Endothelial cell of umbilical vein (primary cell): ENCODE measurements at regions not wholly inside any gene's neighbourhood (a gene's known extent, or its start where the extent isn't known, plus 50 kb on each side); places are given as distances from the start of the nearest gene placed in this dataset.

Source experiments
- CTCF ChIP-seq, 2 donors: IDR thresholded peaks; 1 replicate in 1 of 2; 2 replicates in 1 of 2; pipeline ENCODE4 v1.5.1; 2011; ENCODE audit warnings: low read length in 2 of 2, mild to moderate bottlenecking in 2 of 2, moderate library complexity in 2 of 2, control low read depth in 1 of 2, inconsistent platforms in 1 of 2, low read depth in 1 of 2; ENCODE audit not compliant: insufficient read depth in 1 of 2; ENCODE audit errors: extremely low read depth in 1 of 2
- EZH2 ChIP-seq: IDR thresholded peaks from 2 replicates; pipeline ENCODE4 v1.6.1; 2012; ENCODE audit warnings: borderline replicate concordance, low read depth, mild to moderate bottlenecking, moderate library complexity, low read length, inconsistent platforms; ENCODE audit not compliant: severe bottlenecking
- FOS ChIP-seq: IDR thresholded peaks from 2 replicates; pipeline ENCODE4 v1.6.1; 2011; ENCODE audit warnings: mild to moderate bottlenecking, low read length, moderate library complexity, borderline replicate concordance; ENCODE audit not compliant: insufficient read depth
- GATA2 ChIP-seq: IDR thresholded peaks from 2 replicates; pipeline ENCODE4 v1.7.0; 2011; ENCODE audit warnings: low read depth, mild to moderate bottlenecking, moderate library complexity, mixed read lengths, low read length; ENCODE audit not compliant: insufficient read length, insufficient read depth
- JUN ChIP-seq: IDR thresholded peaks from 2 replicates; pipeline ENCODE4 v1.6.1; 2011; ENCODE audit warnings: borderline replicate concordance, low read depth; ENCODE audit not compliant: insufficient read length, insufficient read depth
- MAX ChIP-seq: IDR thresholded peaks from 2 replicates; pipeline ENCODE4 v1.6.1; 2011; ENCODE audit not compliant: insufficient read depth, insufficient read length
- MYC ChIP-seq: IDR thresholded peaks from one replicate; pipeline ENCODE4 v1.6.1; 2011; ENCODE audit warnings: mild to moderate bottlenecking, low read depth, low read length
- POLR2A ChIP-seq: IDR thresholded peaks from 2 replicates; pipeline ENCODE4 v1.6.1; 2012; ENCODE audit warnings: low read depth, mild to moderate bottlenecking, control low read depth, low read length
- POLR2AphosphoS5 ChIP-seq: IDR thresholded peaks from 2 replicates; pipeline ENCODE4 v1.6.1; 2012; ENCODE audit warnings: low read depth, mild to moderate bottlenecking, control low read depth, low read length, moderate library complexity; ENCODE audit not compliant: insufficient read depth

- no peak for TF ChIP-seq POLR2A
- no peak for TF ChIP-seq CTCF (IDR thresholded peaks at IDR 0.05; ENCODE audit: extremely low read depth in 1 of 2, insufficient read depth in 1 of 2, low read depth in 1 of 2, low read length in 2 of 2)
- no peak for TF ChIP-seq EZH2
- no peak for TF ChIP-seq POLR2AphosphoS5
- TF ChIP-seq MAX: no peak
- TF ChIP-seq JUN: no peak
- TF ChIP-seq MYC: no peak
- TF ChIP-seq FOS: no peak
- no peak for TF ChIP-seq GATA2
Observed at GRCh38 chr3:102699104-102699818, 264.4 kb downstream of the ZPLD1 start.
